ENCODE measurements at regions not wholly inside any gene's neighbourhood (a gene's known extent, or its start where the extent isn't known, plus 50 kb on each side); places are given as distances from the start of the nearest gene placed in this dataset.

DNA sequence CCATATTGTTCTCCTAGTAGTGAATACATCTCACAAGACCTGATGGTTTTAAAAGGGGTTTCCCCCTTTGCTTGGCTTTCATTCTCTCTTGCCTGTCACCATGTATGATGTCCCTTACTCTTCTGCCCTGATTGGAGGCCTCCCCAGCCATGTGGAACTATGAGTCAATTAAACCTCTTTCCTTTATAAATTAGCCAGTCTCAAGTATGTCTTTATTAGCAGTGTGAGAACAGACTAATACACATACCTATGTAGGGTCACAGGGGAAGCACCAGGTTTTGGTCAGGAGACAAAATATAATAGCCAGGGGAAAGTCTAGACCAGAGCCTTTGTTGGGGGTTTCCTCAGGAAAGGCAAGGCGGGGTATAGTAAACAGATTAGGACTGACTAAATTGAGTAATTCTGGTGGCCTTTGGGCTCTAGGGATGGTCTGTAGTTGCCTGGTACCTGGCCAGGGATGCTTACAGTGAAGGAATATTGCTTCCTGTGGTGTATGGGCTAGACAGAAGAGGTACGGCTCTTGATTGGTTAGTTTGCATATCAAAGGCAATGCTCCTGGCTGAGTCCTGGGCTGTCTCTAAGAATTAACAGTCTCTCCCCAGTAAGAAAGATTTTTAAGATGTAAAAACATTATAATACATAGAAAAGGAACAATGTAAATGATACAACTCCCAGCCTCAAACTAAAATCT, 254.5 kb downstream of the ELAVL2 start:
- Mint-ChIP-seq H3K27ac (no peak overlapping the region), H3K4me1 (no peaks in the 10 kb centered on the region), H3K9me3 (peaks cover 12% of the 10 kb centered on the region in 2 donors), H3K4me3 (no peak overlapping the region), H3K27me3 (ENCODE audit: low read depth in 2 of 2) (no peaks in the 10 kb centered on the region), H3K36me3 (no peaks in the 10 kb centered on the region)
- H3K36me3 ChIP-seq (ENCODE audit: control insufficient read depth, insufficient read depth, low read length), result no peaks in the 10 kb centered on the region
- no peaks in the 10 kb centered on the region for H3K9me3 ChIP-seq (ENCODE audit: control insufficient read depth, insufficient read depth, low read length)
- no peaks in the 10 kb centered on the region for H3K27me3 ChIP-seq (ENCODE audit: control insufficient read depth, insufficient read depth, low read length)
- DNase-seq, result no peak
- H3K4me3 ChIP-seq (ENCODE audit: low read length), result no peak overlapping the region
- no peak for ATAC-seq
- WGBS (ENCODE audit: insufficient coverage), result 92% methylated on average over 2 of the region's 2 CpGs
- no peak overlapping the region for H3K27ac ChIP-seq (ENCODE audit: low read length)
- intact Hi-C loops (cut with micrococcal nuclease), result no loop called here
- no peaks in the 10 kb centered on the region for H3K4me1 ChIP-seq (ENCODE audit: control insufficient read depth, insufficient read depth, low read length)
- TF ChIP-seq, protein P1, sequence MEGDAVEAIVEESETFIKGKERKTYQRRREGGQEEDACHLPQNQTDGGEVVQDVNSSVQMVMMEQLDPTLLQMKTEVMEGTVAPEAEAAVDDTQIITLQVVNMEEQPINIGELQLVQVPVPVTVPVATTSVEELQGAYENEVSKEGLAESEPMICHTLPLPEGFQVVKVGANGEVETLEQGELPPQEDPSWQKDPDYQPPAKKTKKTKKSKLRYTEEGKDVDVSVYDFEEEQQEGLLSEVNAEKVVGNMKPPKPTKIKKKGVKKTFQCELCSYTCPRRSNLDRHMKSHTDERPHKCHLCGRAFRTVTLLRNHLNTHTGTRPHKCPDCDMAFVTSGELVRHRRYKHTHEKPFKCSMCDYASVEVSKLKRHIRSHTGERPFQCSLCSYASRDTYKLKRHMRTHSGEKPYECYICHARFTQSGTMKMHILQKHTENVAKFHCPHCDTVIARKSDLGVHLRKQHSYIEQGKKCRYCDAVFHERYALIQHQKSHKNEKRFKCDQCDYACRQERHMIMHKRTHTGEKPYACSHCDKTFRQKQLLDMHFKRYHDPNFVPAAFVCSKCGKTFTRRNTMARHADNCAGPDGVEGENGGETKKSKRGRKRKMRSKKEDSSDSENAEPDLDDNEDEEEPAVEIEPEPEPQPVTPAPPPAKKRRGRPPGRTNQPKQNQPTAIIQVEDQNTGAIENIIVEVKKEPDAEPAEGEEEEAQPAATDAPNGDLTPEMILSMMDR (IDR thresholded peaks at IDR 0.05), result no peak

DNA sequence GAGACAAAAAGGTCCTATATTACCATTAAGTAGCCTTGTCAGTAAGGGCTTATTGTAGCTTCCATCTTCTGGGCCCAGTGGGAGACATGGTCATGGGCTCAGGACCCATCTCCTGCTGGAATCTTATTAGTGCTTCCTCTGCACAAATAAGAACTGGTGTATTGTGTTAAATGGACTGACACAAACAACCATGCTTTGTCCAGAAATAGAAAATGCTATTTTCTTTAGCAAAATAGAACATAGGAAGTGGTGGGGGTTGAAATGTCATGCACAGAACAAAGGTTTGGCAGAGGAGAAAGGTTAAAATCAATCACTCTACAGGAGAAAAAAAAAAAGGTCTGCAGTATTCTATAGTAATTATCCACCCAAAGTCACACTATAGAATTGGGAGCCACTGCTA, 252.2 kb downstream of the ELAVL2 start:
- intact Hi-C loops (cut with micrococcal nuclease), result no loop called here
- no peaks in the 10 kb centered on the region for H3K4me1 Mint-ChIP-seq

DNA sequence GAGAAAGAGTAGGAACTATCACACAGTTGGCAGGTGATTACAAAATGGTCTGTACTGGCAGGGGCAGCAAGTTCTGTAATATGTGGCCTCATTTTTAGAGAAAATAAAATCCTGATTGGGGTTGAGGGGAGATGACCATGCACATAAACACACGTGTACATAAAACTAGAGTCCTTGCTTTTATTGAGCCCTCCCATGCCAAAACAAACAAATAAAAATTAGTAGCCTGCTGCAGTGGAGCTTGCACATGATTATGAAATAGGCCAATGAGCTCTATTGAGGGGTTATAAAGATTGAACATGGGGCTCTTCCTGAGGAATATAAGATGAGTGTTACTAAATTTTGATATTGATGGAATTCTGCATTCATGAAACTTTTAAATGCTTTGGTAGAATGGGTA, 248.4 kb downstream of the ELAVL2 start:
- DNase-seq (no peak), ATAC-seq (no peak)
- no peak overlapping the region for H3K27ac Mint-ChIP-seq
- TF ChIP-seq, protein P1 (IDR thresholded peaks at IDR 0.05), result no peak
- no peak overlapping the region for H3K4me3 Mint-ChIP-seq
- Histone ChIP-seq H3K9me3 (ENCODE audit: control insufficient read depth, insufficient read depth, low read length) (no peaks in the 10 kb centered on the region), H3K27ac (ENCODE audit: low read length) (no peak overlapping the region), H3K36me3 (ENCODE audit: control insufficient read depth, insufficient read depth, low read length) (no peaks in the 10 kb centered on the region), H3K27me3 (ENCODE audit: control insufficient read depth, insufficient read depth, low read length) (no peaks in the 10 kb centered on the region), H3K4me3 (ENCODE audit: low read length) (no peak overlapping the region), H3K4me1 (ENCODE audit: control insufficient read depth, insufficient read depth, low read length) (no peaks in the 10 kb centered on the region)
- no peaks in the 10 kb centered on the region for H3K4me1 Mint-ChIP-seq
- no peaks in the 10 kb centered on the region for H3K36me3 Mint-ChIP-seq
- H3K9me3 Mint-ChIP-seq, result peaks cover 11 to 15% of the 10 kb centered on the region in 2 donors
- H3K27me3 Mint-ChIP-seq (ENCODE audit: low read depth in 2 of 2), result no peaks in the 10 kb centered on the region
- WGBS (ENCODE audit: insufficient coverage), result no CpG with 5 or more reads among the region's 1 CpG
- intact Hi-C loops (cut with micrococcal nuclease), result no loop called here

More for the DNA sequence above, 252.2 kb downstream of the ELAVL2 start:
- Histone ChIP-seq H3K4me3 (ENCODE audit: low read length) (no peak overlapping the region), H3K27me3 (ENCODE audit: control insufficient read depth, insufficient read depth, low read length) (no peaks in the 10 kb centered on the region), H3K4me1 (ENCODE audit: control insufficient read depth, insufficient read depth, low read length) (no peaks in the 10 kb centered on the region), H3K36me3 (ENCODE audit: control insufficient read depth, insufficient read depth, low read length) (no peaks in the 10 kb centered on the region), H3K27ac (ENCODE audit: low read length) (no peak overlapping the region), H3K9me3 (ENCODE audit: control insufficient read depth, insufficient read depth, low read length) (no peaks in the 10 kb centered on the region)
- Mint-ChIP-seq H3K36me3 (no peaks in the 10 kb centered on the region), H3K4me3 (no peak overlapping the region), H3K9me3 (peaks cover 14 to 18% of the 10 kb centered on the region in 2 donors), H3K27me3 (ENCODE audit: low read depth in 2 of 2) (no peaks in the 10 kb centered on the region), H3K27ac (no peak overlapping the region)
- TF ChIP-seq, protein P1 (IDR thresholded peaks at IDR 0.05), result no peak
- DNase-seq, result no peak
- no peak for ATAC-seq

DNA sequence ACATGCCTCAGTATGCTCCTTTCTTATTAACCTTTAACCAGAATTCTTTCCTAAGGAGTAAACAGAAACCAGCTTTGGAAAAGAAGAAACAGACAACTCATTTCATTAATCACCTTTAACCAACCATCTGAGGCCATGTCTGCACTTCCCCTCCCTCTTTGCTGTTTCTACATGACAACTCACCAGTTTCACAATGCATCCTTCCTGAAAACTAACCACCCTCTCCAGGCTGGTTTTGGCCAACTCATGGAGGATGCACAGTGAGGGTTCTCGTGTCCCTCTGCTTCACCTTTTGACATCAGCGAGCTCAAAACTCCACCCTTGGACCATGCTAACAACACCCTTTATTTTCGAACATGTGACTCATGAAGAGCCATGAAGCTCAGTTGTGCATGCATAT, 244.1 kb downstream of the ELAVL2 start:
- DNase-seq (no peak), ATAC-seq (no peak)
- TF ChIP-seq, protein P1 (IDR thresholded peaks at IDR 0.05), result no peak
- no peaks in the 10 kb centered on the region for H3K27me3 Mint-ChIP-seq (ENCODE audit: low read depth in 2 of 2)
- intact Hi-C loops (cut with micrococcal nuclease), result no loop called here
- Histone ChIP-seq H3K27ac (ENCODE audit: low read length) (no peak overlapping the region), H3K9me3 (ENCODE audit: control insufficient read depth, insufficient read depth, low read length) (no peaks in the 10 kb centered on the region), H3K27me3 (ENCODE audit: control insufficient read depth, insufficient read depth, low read length) (no peaks in the 10 kb centered on the region), H3K36me3 (ENCODE audit: control insufficient read depth, insufficient read depth, low read length) (no peaks in the 10 kb centered on the region), H3K4me1 (ENCODE audit: control insufficient read depth, insufficient read depth, low read length) (no peaks in the 10 kb centered on the region), H3K4me3 (ENCODE audit: low read length) (no peak overlapping the region)
- H3K9me3 Mint-ChIP-seq, result peaks cover 9 to 12% of the 10 kb centered on the region in 2 donors
- peaks cover 7% of the 10 kb centered on the region for H3K36me3 Mint-ChIP-seq
- 74% methylated on average over 3 of the region's 3 CpGs for WGBS (ENCODE audit: insufficient coverage)
- no peak overlapping the region for H3K27ac Mint-ChIP-seq
- H3K4me1 Mint-ChIP-seq, result no peaks in the 10 kb centered on the region
- no peak overlapping the region for H3K4me3 Mint-ChIP-seq
